Activated CD4-positive, alpha-beta T cell treated with anti-CD3 and anti-CD28 coated beads for 24 hours (primary cell): ENCODE measurements at regions not wholly inside any gene's neighbourhood (a gene's known extent, or its start where the extent isn't known, plus 50 kb on each side); places are given as distances from the start of the nearest gene placed in this dataset.

Experiments used
- DNase-seq, 2 donors: peaks; one replicate each; pipeline ENCODE4 v3.0.0-alpha.2; 2020; ENCODE audit warnings: low read depth in 2 of 2

DNA sequence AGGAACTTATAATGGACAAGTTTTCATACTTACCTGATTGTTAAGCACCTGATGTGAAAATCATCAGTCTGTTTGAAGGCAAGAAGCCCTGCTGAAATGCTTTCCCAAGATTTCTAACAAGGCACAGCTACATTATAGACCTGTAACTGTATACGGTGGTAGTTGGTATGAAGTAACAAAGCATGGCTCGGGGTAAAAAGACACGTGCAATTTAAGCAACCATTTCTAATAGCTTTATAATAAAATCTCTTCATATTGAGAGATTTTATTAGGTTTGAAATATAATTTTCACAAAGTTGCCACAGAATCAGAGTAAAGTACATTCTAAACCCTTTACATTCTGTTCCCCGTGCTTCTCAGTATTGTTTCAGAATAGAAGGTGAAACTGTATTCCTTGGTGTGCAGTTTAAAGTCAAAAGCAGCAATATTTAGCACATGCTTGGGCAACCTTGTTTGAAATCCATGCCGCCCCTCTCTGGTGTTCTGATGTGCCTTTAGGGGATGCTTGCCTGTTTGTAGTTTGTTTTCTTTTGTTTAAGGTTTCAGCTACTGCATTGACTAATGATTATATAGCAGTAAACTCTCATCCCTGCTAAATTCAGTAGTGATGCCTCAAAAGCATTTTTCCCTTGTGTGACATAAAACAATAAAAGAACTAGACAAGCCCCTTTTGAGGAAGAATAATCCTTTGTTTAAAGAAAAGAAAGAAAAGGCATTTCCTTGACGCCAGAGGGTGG lies 125.2 kb upstream of the OBI1 start:
- DNase-seq, result no peak

DNA sequence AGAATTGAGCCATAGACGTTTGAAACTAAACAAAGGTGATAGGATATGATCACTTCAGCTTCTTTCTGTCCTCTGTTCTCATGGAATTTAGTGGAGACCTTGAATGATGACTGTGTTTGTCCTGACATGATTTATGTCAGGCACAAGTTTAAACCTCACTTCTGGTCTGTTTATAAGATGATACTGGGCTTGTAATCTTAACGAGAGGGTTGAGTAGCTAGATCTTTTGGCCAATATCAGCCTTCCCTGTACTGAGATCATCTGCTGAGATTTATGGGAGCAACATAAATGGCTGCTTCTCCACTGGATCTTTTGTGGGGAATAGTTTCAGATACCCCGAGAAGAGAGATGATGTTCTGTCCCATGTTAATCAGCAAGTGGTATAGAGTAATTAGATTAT lies 121.8 kb upstream of the OBI1 start:
- DNase-seq, result no peak

DNA sequence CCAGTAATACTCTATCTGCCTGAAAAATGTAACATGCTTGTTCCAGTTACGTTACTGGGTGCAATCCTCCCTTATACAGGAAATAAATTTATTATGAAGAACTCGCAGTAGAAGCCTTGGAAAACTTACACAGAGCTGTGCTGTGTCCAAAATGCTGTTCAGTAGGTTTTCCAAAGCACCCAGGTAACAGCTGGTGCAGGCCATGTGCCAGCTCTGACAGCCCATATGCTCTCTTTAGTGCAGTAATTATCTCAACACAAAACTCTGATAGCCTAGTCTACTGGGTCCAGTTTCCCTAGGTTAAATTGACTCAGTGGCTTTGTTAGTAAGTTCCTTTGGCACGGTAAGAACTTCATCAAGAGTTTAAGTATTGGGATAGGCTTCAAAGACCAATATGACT lies 120.7 kb upstream of the OBI1 start:
- no peak for DNase-seq

DNA sequence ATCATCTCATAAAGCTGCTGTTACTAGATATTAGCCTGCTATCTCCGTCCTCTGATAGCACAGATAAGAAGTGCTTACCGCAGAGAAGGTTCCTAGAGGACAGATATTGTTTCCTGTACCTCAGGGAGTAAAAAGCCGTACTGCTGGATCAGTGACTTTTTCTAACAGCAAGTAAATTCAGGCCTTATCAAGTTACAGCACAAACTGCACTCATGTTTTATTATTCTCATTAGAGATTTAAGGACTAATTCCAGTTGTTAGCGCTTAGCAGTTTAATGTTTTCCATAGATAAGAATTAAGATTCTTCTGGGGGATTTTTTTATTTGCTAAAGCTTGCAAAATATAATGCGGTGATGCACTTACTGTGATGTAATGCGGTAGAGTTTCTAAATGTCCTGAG lies 119.0 kb upstream of the OBI1 start:
- DNase-seq, result no peak

DNA sequence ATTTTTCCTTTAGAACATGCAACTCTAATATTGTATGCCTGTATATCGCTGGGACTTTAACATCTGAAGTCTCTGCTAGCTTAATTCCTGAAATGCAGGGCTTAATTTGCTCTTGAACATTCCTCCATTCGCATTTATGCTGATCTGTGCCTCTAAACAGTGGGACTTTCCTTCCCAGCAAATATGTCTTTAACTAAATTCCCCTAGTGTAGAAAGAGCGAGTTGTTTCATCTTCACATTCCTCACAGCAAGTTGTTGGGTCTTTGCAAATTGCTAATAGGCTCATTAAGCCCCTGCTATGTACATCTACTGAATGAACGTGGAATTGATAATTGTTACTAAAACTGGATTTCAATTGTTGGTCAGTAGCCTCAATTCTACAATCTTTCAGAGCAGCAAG lies 118.4 kb upstream of the OBI1 start:
- DNase-seq, result no peak

DNA sequence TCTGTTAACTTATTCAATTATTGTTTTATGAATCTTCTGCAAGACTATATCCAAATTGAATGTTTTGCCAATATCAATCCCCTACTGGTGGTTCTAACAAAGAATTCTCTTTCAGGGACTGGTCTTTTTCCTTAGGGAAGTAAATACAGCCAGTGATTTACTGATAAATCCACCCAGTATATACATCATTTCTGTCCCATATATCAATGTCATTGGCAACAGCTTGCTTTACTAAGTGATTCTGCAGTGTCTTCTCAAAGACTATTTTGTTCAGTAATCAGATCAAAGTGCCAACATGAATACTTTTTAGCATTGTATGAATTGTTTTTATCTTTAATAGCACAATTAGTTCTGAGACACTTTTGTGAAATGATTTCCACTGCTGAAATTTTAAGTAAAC lies 114.0 kb upstream of the OBI1 start:
- DNase-seq, result no peak

DNA sequence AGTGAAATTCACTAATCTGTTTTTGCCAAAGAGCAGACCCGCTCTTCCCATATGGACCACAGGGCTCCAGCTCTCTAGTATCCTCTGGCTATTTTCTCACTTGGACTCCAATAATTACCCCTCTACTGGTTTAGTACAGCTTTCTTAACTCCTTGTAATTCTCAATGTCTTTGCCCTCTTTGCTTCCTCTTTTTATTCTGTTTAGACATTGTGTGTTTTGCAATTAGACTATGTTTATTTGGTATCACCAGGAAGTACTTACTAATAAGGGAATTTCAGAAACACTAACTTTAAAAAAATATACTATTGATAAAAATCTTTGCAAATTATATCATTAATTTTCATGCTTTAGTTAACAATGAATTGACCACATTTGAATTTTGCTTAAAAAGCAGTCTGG lies 111.6 kb upstream of the OBI1 start:
- DNase-seq, result no peak

DNA sequence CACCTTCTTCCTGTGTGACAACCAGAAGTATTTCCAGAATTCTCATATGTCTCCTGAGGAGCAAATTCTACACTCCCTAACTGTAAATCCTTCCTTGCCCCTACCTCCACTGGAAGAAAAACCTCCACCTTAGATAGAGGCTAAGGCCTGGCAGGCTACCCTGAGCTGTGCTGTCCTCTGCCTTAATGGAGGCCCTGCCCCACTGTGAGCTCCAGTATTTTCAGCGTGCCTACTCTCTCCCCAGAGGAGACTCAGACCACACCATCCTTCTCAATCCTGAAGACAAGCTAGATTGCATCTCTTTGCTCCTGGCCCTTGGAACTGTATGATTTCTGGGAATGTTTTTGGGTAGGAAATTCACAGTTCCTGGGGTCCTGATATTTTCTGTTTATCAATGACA lies 110.0 kb upstream of the OBI1 start:
- no peak for DNase-seq

DNA sequence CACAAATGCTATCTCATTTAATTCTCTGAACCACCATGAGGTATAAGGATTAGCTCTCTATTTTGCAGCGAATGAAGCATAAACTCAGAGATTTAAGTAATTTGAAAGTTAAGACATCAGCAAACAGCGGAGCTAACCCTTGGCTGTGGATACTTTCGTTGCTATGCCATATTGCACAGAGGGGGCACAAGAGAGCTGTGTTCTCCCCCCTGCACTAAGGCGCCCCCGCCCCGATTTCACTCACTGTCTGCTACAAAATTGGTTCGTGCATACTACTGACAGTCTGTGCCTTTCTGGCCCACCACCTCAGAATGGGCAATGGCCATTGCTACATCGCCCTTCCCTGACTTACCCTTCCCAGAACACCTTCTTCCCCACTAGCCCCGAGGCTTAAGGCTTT lies 105.7 kb upstream of the OBI1 start:
- DNase-seq, result no peak

DNA sequence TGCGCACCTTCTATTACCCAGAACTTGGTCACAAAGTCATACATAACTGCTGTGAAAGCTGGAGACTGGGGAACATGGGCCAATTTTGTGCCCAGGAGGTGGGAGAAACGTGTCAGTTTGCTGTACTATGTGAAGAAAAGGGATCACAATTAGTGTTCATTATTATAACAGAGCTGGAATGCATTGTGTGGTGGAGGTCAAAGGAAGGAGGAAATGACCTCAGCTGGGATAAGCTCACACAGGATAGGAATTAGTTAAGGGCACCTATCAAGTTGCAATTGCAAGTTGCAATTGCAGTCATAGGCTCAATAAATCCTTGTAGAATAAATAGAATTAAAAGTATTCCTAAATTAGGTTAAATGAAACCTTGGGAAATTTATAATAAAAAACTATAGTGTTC lies 103.9 kb upstream of the OBI1 start:
- no peak for DNase-seq

DNA sequence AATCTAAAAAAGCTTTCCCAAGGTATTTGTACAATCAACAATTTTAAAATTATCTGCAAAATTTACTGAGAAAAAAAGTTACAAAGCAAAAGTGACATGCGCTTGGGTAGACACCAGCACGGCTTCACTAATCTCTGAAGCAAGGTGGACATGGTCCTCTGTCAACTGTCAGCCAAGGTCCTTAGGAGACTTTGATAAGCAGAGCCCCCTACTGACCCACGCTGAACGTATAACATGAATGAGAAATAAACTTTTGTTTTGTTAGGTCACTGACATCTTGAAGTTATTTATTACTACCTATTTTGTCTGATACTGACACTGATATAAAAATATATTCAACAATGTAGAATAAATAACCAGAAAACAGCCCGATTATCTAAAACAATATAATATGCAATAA lies 100.7 kb upstream of the OBI1 start:
- DNase-seq, result no peak

DNA sequence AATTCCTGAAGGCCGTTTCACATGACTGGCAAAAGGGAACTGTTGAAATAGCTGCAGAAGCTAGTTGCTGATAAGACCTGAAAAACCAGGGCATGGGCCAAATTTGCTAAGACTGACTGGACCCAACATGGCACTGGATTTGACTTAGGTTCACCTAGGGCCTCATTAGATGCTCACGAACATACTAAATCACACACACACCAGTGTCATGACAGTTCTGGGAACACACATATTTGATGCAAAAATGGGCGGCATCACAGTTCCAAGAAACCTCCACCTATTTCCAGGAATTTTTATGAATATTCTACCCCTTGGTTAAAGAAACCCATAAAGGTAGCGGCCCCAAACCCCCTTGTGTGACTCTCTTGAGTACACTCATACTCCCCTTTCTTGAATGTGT lies 99.6 kb upstream of the OBI1 start:
- no peak for DNase-seq

DNA sequence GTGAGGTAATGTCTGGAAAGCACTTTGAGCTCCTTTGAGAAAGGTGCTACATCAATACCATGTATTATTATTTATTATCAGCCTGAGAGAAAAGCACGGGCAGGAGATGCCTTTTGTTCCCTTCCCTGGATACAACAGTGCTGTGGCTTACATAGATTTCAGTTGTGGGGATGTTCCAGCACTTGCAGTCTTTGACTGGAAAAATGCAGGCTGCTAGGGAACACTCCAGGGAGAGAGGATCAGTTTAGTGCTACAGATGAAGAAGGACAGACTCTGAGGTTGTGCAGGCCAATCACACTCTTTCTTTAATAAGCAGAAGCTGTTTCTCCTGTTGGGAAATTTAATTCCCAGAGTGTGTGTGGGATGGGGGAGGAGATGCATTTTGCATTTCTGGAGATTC lies 94.5 kb upstream of the OBI1 start:
- DNase-seq, result no peak

DNA sequence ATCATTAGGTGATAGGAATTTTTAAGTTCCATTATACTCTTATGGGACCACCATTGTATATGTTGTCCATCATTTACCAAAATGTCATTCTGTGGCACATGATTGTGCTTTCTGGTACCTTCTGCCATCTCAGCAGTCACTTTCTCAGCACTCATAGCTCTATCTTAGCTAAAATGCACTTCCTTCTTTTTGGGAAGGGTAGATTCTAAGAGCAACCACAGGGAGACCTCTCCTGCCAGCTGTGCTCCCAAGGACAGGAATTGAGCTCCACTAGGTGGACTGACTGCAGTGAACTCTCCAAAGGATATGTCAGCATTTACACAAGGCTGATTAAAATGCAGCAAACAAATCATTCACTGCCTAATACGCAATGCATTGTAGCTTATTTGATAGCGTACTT lies 91.8 kb upstream of the OBI1 start:
- no peak for DNase-seq

DNA sequence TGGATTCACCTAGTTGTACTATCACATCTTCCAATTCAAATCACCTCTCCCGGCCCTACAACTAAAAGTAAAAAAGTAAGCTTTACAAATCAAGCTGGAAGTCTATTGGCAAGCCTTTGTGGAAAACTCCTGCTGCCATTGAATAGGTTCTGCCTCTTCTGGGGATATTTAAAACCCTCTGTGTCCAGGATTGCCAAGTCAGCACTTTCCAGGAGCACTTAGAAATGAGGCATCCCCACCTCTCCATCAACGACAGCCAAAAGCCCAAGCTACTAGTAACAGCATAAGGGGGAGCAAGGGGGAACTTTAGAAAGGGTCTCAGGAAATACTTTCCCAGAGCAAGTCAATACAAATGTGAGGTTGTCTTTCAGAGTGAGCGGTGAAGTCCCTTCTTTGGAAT lies 85.0 kb upstream of the OBI1 start:
- DNase-seq, result no peak

DNA sequence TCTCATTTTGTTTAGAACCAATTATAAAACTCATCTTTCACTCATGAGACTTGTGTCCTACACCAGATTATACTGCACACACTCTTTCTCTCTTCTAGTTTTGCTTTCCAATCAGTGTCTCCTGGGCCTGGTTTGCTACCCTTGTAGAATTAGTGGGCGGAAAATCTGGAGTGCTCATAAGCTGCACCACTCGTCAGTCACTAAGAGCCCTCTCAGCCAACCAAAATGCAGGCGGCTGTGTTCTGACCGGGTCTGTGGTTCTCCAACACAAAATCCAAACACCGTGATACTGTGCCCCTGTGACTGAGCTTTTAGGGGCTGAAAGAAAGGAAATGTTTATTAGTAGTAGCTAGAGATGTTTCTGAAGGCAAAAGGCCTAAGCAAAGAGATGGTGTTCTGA lies 83.7 kb upstream of the OBI1 start:
- no peak for DNase-seq

DNA sequence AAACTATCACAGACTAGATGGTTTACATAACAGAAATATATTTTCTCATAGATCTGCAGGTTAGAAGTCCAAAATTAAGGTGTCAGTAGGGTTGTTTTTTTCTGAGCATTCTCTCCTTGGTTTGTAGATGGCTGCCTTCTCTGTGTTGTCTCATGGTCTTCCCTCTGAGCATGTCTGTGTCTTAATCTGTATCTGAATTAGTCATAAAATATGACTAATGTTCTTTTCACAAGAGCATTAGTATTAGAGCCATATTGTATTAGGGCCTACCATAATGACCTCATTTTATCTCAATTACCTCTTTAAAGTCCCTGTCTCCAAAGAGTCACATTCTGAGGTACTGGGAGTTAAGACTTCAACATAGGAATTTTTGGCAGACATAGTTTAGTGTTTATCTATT lies 77.2 kb upstream of the OBI1 start:
- no peak for DNase-seq

DNA sequence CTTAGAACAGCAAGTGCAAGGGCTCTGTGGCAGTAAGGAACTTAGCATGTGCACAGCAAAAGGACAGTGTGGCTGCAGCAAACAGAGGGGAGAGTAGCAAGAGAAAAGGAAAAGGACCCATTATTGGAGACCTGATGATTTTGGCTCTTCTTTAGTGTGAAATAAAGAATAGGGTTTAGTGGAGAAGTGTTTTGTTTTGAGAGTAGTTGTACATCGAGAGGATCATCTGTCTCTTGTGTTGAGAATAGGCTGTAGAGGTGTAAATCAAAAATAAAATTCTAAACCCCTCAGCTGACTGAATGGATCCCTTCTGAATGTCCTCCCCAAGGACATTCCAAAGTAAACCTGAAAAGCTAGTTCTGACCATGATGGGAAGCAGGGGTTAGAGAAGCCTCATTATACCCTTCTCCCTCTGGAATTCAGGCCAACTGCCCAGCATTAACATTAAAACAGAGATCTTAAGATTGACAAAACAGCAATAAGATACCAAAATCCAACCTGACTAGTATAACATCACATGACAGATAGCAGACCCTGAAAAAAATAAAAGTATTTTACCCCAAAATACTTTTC lies 73.6 kb upstream of the OBI1 start:
- no peak for DNase-seq

DNA sequence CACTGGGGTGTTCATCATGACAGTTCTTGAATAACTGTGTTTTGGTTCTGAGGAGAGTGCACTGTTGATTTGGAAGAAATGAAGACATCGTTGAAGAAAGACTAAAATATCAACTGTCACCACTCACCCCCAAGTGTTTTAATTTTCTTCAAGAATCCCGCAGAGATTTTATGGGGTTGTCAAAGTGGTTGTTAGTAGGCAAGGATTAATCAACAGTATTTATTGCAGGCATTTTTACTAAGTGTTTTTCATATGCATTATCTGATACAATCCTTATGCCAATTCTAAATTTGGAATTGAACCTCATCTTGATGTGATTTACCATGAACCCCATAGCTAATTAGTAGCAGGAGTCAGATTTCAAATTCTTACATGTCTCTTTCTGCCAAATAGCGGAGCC lies 63.7 kb upstream of the OBI1 start:
- no peak for DNase-seq

DNA sequence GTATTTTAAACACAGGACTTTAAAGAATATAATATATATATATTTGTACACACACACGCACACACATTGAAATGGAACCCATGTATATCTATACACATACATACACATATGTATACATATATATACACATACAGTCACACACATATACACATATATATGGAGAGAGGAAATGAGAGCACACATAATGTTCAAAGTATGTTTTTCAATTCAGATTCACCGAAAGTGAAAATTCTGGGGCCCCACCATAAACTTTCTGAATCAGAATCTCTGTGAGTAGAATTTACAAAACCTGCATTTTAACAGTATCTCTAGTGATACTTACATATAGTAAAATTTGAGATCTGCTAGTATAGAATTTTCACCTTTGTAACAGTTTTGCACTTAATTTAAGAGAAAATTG lies 60.4 kb upstream of the OBI1 start:
- no peak for DNase-seq

DNA sequence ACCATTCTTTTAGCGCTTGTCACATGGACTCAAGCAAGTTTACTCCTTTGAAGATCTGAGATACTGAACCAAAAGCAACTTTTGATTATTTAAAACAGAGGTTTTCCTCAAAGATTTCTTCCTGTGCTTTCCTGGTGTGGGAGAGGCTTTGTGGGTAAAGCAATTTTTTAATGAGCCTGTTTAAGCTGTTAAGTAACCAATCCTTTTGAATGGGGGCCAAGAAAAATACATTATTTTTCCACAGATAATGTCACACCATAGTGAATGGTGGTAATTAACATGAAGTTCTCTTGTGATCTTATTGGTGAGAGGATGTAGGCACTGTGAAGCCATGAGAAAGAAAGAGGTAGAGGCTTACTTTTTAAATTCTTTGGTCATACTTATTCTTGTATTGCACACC lies 55.8 kb upstream of the OBI1 start:
- DNase-seq, result no peak

DNA sequence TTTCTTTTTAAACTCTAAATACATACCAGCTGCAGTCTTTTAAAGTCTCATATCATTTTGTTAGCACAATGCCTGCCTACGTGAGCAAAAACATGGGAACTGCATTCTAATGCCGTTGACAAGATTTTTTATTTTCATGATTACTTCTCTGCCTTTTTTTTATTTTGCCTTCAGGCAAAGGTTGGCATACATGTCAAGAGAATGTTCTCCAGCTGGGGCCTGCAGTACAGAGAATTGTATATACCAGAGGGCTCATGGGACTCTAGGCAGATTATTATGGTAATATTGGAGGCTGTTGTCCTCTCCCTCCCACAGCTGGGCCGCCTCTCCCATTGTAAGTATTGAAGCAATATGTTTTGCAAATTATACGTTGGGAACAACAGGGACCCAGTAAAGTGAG lies 53.9 kb upstream of the OBI1 start:
- no peak for DNase-seq

DNA sequence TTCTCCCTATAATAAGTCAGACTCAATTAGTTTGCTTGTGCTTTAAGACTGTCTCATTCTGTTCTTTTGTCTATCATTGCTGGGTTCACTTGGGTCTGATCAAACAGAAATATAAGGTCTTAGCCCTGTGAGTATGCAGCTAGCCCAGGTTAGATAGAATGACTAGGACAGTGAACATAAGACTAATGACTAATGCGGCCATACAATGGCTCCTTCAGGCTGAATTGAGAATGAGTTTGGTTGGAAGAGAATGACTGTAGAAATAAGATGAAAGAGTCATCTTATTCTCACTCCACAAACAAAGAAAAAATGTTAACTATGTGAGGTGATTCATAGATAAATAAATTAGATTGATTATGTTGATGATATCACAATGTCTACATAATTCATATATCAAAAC lies 50.1 kb upstream of the OBI1 start:
- DNase-seq, result no peak
